Stromal cell of bone marrow (primary cell): ENCODE measurements at regions not wholly inside any gene's neighbourhood (a gene's known extent, or its start where the extent isn't known, plus 50 kb on each side); places are given as distances from the start of the nearest gene placed in this dataset.
"Not testable (repeated sequence)": the region's sequence is repeated elsewhere in the genome, so short reads cannot be mapped to it uniquely, and the experiment has no call there.

Experiments
- DNase-seq: peaks from one replicate; pipeline ENCODE4 v3.0.0-alpha.2; 2012; ENCODE audit warnings: low read depth

DNA sequence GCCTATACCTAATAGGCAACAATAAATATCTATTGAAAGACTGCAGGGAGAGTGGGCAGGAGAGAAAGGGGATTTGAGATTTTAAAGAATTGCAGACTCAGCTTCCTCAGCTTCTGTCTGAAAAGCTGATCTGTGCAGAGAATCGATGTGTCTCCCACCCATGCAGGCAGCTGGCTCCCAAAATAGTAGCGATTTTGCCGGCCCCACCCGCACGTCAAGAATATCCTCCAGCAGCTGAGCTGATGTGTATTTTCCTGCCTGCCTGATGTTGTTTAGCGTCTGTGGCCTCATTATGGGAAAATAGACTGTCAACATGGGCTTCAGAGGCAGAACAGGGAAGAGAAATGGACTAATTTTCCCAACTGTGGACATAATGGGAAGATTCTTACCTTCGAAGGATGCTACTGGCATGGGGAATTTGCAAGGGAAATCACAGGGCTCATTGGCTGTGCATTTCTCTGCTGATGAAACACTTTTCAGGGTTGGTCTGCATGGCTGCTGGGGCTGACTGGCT, 699.8 kb downstream of the PTPRU start:
- no peak for DNase-seq

DNA sequence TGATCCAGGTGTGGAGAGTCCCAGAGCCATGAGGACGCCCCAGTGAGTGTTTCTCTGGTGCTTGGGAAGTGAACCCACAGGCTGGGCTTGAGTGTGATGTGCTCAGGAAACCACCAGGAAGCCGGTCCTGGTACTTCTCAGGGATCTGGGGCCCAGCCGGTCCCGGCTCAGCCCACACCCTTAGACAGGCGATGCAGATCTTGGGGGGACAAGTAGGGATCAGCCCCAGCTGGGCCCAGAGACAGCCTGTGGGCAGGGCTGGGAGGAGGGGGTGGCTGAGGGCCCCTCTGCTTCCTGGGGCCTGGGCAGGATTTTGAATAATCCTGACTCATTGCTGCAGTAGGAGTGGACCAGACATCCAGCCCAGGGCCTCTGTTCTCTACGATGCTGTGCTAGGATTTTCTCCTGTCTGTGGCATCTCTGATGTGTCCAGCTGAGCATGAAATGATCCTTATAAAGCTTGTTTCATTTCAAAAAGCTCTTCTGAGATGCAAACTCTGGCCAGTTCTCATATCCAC, 698.0 kb downstream of the PTPRU start:
- DNase-seq = no peak

DNA sequence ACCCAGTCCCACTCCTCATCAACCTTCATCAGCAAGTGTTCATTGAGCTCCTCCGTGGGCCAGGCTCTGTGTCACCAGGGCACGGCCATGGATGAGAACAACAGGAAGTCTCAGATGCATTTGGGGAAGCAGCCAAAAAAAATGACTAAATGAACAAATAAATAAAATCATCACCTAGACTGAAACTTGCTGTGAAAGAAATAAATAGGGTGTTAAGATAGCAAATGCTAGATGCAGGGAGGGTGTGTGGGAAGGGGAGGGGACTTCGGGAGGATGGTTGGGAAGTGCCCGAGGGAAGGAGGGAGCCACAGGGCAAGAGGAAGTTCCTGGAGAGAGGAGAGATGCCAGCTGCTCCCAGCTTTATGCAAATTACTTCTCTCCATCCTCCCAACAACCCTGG, 696.7 kb downstream of the PTPRU start:
- DNase-seq = no peak

DNA sequence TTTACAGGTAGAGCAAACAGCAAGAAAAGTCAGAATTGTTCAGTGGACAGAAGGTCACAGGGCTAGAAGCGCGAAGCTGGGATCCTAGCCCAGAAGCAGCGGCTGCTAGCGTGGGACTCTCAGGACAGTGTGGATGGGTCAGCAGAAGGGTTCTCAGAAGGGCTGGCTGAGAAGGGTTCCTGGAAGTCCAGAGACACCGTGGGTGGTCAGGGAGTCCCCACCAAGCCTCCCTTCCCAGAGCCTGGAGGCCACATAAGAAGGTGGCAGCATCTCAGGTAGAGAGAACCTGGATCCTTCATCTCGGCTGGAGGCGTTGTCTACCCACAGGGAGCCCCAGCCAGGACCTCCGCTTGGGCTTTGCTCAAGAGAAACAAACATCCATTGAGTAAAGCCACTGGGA, 696.3 kb downstream of the PTPRU start:
- DNase-seq = no peak

DNA sequence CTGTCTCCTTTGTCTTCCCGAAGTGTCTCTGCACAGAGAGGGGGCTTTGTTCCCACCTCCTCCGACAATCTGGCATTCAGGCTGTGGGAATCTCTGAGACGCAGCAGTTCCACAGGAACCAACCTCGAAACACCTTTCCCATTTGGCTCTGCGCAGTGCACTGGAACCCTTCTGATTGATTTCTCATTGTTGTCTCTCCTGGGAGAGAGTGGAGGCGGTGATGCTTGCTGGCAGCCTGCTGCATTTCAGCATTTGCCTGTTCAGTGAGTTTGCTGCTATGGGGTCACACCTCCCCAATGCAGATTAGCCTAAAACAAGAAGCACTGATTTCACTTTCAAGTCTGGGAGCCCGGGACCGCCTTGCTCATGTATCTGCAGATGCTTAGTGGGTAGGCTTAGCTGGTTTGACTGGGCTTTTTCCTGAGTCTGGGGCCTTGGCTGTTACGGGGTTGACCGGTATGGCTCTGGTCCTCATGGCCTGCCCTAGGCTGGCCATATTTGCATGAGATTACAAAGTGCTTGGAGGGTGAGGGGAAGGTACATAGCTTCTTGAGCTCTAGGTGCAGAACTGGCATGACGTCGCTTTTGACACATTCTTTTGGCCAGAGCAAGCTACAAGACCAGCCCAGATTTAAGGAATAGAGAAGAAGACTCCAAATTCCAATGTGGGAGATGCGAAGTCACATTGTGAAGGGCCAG, 695.3 kb downstream of the PTPRU start:
- DNase-seq = no peak

DNA sequence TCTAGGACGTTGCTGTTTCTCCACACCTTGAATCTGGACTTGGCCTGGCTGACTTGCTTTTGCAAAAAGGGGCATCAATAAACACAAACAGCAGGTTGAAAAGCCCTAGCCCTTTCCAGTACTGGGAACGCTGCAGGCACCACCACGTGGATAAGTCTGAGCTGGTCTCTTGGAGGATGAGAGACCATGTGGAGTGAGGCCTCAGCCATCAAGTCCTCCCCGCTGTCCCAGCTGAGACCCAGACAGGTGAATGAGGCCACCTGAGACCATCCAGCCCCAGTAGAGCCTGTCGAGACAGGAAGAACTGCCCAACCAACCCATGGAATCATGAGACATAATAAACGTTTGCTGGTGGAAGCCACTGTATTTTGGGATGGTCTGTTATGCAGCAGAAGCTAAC, 688.7 kb downstream of the PTPRU start:
- DNase-seq = no peak

DNA sequence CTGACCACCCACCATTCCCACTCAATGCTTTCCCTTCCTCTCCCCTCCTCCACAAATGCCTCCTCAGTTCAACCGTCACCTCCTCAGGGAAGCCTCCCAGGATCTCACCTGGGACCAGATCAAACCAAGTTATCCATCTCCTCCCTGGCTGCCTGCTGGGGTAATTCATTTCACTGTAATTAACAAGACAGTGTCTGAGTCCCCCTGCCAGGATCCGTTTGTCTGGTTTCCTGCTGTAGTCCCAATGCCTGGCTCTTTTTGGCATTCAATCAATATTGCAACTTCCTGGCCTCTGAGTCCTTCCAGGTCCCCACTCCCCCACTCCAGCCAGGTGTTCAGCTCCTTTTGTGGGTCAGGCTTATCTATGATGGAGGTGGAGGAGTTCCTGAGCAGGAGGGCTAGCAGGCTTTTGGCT, 687.7 kb downstream of the PTPRU start:
- DNase-seq = no peak

DNA sequence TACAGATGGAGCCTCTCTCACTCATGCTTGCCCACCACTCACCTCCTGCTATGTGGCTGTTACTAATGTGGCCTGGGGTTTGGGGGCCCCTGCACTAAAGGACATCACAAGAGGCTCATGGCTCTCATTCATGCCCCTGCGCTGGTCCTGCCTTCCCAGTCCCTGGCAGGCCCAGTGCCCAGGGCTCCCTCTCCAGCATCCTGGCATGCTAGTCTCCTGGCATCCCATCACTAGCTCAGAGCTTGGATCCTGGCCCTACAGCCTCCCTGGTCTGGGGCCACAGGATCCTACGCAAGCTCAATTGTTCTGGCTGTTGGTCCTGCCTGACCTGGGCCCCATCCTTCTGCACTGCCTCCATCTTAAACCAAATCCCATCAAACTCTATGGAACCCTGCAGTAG, 685.4 kb downstream of the PTPRU start:
- DNase-seq = no peak

DNA sequence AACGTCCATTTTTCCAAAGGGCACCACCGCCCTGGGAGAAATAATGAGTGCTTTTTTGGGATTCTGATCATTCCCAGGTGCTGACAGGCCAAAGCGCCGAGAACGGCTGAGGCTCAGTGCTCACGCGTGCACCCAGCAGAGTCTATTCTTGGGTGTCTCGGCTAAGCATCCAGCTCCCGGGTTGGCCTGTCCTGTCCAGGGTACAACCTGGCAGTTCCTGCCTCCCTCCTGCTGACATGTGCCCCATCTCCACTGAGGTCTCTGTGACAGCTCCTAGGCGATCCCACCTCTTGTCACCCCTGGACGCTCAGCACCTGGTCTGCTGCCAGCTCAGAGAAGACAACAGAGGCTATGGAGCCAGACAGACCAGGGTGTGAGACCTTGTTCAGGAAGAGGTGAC, 684.5 kb downstream of the PTPRU start:
- DNase-seq = no peak

DNA sequence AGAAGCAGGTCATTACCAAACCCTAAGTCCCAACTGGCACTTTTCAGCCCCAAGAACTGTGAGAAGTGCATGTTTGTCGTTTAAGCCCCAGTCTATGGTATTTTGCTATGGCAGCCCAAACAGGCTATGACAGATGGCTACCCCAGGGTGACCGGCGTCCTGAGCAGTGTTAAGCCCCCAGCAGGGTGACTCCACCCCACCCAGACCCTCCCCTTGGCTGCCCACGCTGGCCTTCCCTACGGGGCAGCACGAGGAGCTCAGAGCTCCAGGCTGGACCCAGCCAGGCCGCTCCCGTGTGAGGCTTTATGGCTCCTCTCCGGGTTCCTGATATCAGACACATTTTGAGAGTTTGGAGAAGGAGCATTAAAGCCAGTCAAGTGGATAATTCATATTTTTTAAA, 684.0 kb downstream of the PTPRU start:
- DNase-seq = no peak

DNA sequence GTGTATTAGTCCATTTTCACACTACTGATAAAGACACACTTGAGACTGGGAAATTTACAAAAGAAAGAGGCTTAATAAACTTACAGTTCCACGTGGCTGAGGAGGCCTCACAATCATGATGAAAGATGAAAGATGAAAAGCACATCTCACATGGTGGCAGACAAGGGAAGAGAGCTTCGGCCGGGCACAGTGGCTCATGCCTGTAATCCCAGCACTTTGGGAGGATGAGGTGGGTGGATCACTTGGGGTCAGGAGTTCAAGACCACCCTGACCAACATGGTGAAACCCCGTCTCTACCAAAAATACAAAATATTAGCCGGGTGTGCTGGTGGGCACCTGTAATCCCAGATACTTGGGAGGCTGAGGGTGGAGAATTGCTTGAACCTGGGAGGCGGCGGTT, 682.7 kb downstream of the PTPRU start:
- not testable (repeated sequence) for DNase-seq

DNA sequence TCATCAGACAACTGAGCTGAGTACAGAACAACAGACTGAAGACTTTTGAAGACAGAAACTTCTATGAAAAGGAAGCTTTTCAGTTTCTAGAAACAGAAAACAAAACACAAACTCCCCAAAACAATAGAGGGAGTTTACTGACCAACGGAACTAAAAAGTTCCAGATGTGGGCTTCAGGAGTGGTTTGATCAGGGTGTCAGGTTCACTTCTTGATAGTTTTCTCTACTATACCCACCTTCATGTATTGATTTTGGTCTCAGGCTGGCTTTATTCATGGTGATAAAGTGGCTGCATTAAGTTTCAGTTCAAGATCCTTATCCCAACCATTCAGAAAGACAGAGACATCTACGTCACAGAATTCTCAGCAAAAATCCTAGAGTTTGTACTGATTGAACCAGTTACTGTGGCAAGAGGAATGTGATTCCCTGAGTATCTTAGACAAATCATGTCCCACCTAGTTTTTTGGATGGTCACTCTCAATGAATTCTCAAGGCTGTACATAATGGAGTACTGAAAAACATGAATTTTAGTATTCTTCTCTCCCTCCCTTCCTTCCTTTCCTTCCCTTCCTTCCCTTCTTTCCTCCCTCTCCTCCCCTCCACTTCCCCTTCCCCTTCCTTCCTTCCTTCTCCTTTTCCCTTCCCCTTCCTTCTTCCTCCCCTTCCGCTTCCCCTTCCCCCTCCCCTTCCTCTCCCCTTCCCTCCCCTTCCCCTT, 680.5 kb downstream of the PTPRU start:
- no peak for DNase-seq

DNA sequence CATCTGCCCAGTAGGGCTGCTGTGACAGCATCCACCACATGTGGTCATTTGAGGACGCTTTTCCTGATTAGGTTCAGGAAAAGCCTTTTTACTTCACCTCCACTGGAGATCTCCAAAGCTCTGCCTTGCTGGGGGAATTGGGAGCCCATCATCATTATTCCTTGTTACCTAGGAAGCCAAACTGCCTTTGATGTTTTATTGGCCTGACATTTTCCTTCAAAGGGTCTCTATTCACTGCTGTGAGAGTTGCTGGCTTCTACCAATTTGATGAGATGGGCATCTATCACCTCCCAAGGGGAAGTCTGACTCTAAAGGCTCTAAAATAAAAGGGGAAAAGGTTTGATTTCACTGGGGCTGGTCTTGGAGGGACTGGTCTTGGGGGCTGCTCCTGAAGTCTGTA, 678.6 kb downstream of the PTPRU start:
- DNase-seq = no peak

DNA sequence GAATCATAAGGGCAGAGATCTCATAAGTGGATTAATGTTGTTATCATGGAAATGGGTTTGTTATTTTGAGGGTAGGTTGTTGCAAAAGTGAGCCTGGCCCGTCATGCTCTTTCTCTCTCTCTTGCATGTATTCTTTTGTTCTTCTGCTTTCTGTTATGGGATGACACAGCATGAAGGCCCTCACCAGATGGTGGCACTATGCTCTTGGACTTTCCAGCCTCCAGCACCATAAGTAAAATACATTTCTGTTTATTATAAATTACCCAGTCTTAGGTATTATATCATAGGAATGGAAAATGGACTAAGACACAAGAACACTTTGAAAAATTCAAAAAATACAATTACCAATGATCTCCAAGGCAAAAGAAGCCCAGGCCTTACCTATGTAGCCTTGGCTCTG, 676.1 kb downstream of the PTPRU start:
- DNase-seq = peak; percentile 9

DNA sequence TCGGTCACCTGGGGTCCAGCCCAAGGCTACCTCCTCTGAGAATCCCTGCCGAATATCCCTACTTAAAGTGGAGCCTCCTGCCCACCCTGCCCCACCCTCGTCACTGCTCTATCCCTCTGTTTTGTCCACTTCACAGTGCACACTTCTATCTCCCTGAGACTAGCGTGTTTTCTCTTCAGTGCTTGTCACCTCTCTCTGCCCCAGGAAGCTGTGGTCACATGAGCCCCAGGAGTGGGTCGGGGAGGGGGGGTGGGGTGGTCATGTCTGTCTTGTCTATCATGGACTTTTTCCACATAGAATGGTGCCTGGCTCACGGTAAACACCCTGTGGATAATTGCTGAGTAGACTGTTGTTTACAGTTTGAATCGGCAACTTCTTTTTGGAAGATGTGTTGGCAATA, 673.6 kb downstream of the PTPRU start:
- DNase-seq = no peak

DNA sequence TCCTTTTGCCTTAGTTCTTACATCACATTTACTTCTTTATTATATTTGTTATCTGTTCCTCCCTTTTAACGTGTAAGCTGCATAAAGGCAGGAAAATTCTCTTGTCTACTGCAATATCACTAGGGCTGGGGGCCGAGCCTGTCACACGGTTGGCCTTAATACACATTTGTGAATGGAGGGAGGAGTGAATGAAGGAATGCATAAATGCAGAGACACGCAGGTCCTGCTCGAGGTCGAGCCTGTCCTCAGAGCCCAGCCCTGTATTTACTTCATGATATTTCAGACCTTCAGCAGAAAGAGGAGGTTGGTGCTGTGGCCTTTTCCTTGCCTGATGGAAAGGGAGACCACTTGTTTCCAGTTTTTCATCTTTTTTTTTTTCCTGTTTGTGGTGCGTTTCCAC, 671.3 kb downstream of the PTPRU start:
- DNase-seq = no peak

DNA sequence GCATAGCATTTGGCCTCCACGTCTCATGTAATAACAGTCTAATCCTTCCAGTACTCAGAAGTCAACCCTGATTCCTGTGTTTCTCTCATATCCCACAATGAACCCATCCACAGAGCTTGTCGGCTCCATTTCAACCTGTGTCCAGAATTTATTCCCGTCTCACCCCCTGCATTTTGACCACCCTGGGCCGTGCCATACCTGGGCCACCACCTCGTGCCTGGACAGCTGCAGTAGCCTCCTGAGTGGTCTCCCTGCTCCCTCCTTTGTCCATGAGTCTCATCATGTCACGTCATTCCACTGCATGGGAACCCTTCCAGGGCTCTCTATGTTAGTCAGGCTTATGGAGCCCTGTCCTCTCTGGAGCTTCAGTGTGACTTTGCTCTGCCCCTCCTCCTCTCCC, 670.6 kb downstream of the PTPRU start:
- no peak for DNase-seq

DNA sequence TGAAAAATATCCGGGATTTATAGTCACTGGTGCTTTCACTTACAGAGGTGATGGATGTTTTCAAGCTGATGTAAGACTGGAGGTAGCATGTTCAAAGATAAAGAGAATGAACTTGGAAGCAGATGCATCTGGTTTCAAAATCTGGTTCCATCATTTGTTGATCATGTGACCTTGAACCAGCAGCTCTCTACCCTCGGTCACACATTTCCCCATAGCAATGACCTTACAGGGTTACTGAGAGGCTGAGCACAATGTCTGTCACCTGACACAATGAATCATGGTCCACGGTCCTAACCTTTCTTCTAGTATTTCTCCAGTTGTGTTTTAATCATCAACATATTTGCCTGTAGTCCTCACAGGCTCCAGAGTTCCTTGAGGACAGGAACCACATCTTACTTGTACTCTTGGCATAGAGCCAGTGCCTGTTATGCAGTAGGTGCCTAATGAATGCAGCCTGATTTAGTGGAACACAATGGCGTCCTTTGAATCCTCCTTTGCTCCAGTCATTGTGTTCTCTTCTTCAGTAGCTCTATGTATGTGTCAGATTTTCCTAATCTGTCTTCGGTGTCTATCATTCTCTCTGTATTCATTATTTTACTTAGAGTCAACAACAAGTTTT, 667.3 kb downstream of the PTPRU start:
- DNase-seq = no peak

DNA sequence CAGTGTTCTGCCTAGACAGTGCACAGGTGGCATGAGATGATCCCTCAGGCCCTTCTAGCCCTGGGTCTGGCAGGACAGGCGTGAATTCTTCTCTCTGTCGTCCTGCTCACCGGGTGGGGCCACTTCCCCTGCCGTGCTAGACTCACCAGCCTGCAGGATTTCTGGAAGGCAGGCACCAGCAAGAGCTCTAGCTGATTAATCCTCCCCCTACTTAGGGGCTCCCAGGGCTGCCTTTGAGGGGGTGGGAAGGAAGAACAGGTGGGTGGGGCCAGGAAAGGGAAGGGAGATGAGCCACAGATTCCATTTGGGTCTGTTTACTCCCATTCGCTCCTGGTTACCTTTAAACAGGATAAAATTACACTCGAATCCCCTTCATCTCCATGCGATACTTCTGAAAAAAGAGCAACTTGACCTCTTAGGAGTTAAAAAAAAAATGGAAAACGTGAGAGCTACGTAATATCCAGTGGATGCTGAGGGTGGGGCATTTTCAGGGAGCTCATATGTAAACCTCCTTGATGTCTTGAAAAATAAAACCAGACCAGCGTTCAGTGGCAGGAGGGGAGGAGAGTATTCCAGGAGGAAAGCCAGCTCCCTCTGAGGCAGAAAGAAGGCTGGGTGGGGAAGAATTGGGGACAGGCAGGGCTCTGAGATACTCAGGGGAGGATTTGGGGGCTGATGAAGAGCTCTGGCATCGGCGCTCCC, 665.5 kb downstream of the PTPRU start:
- no peak for DNase-seq

DNA sequence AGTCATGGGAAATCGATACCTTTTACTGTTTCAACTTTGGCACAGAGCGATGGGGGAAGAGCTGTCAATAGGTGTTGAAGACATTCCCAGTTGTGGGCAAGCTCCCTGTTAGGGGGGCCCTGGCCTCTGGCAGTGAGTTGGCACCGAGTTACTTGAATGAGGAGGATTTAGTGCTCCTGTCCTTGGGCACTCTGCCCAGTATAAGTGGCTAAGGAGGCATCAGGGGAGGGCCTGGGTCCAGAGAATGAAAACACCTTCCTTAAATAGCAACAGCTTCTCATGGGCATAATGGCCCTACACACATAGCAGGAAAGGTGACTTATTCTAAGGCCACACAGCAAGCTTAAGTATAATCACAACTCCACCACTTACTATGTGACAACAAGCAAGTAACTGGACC, 664.4 kb downstream of the PTPRU start:
- DNase-seq = no peak

DNA sequence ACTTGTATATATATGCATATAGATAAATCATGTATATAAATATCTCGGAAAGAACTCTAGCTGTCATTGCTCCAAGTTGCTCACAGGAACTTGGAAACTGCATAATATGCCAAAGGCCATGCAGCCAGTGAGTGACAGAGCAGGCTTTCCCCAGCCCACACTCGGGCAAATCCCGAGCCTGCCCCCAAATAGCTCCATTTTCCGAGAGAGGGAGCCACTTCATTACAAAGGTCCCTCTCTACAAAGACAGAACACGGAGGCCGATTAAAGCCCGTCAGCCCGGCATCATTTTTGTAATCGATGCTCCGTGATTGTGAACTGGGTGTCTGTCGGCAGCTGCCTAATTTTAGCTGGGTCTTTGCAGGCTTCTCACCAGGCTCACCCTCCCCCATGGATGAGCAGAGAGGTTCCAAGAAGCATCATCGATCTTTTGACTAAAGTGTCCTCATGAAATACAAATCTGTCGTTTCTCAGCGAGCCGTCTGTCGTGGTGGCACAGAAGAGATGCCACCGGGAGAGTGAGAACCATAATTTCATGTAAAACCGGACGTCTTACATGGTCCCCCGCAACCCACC, 663.9 kb downstream of the PTPRU start:
- DNase-seq = no peak
